ENCODE measurements at regions not wholly inside any gene's neighbourhood (a gene's known extent, or its start where the extent isn't known, plus 50 kb on each side); places are given as distances from the start of the nearest gene placed in this dataset.
"Not testable (repeated sequence)": the region's sequence is repeated elsewhere in the genome, so short reads cannot be mapped to it uniquely, and the experiment has no call there.

GRCh38 chr5:39526914-39527477 lies 102.2 kb upstream of the DAB2 start:
- FAIRE-seq (no peak), DNase-seq (ENCODE audit: low spot score) (no peak)

- DNase-seq (ENCODE audit: low spot score); FAIRE-seq: not testable (repeated sequence)
Observed at GRCh38 chr5:39525781-39526180, 101.0 kb upstream of the DAB2 start.

DNA sequence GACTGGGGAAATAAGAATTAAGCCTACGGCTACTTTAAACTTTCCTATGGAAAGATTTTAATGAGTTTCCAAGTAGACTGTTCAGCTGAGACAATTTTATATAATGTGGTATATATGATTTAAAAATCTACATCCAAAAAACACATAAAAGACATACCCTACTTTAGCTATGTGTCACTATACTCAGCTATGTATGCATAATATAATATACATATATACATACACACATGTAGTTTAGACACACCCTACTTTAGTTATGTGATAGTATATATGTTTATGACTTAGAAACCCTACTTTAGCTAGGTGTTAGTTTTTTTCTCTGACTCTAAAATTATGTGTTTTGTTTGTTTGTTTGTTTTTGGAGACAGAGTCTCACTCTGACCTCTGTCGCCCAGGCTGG lies 100.5 kb upstream of the DAB2 start:
- DNase-seq (ENCODE audit: low spot score) (no peak), FAIRE-seq (peak; percentile 38)

GRCh38 chr5:39523821-39524220 lies 99.0 kb upstream of the DAB2 start:
- FAIRE-seq (peak; percentile 71), DNase-seq (ENCODE audit: low spot score) (peak; percentile 44)

- DNase-seq (ENCODE audit: low spot score) (no peak), FAIRE-seq (no peak)
Observed at GRCh38 chr5:39521940-39522590, 97.3 kb upstream of the DAB2 start.

DNA sequence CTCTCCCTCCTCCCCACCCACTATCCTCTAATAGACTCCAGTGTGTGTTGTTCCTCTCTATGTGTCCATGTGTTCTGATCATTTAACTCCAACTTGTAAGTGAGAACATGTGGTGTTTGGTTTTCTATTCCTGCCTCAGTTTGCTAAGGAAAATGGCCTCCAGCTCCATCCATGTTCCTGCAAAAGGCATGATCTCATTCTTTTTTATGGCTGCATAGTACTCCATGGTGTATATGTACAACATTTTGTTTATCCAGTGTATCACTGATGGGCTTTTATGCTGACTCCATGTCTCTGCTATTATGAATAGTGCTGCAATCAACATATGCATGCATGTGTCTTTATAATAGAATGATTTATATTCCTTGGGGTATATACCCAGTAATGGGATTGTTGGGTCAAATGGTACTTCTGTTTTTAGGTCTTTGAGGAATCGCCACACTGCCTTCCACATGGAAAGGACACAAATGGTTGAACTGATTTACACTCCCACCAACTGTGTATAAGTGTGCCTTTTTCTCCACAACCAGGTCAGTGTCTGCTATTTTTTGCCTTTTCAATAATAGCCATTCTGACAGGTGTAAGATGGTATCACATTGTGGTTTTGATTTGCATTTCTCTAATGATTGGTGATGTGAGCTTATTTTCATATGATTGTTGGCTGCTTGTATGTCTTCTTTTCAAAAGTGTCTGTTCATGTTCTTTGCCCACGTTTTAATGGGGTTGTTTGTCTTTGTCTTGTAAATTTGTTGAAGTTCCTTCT lies 96.5 kb upstream of the DAB2 start:
- FAIRE-seq (no peak), DNase-seq (ENCODE audit: low spot score) (no peak)

DNA sequence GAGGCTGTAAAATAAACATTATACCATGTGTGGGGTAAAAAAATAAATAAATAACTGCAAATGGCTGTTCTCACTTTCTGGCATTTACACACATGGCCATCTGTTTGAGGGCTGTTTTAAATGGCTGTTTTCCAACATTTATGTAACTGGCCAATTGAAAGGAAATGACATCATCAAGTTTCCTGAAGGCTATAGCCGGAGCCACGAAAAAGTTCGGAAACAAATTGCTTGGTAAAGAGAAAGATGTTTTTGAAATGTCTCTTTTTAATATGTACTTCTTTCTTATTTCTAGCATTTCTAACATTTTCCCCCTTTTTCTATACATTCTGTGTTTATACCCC lies 95.4 kb upstream of the DAB2 start:
- FAIRE-seq (peak; percentile 72), DNase-seq (ENCODE audit: low spot score) (peak; percentile 50)

GRCh38 chr5:39519566-39520231 lies 94.9 kb upstream of the DAB2 start:
- peak; percentile 52 for DNase-seq (ENCODE audit: low spot score)
- FAIRE-seq = no peak

DNA sequence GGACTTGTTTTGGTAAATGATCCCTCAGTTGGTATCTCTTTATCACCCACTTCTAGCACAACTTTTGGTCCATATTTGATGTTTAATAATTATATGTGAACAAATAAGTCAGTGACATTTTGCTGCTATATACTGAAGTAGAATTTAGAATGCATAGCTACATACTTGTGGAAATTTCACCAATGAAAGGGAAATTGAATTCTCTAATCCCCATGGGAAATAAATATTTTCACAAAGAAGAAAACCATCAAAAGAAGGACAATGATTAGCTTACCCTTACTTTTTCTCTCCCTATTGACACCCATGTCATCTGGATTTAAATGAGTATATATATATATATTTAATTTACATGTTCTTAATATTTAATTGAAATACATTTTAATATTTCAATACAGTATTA lies 94.3 kb upstream of the DAB2 start:
- FAIRE-seq (no peak), DNase-seq (ENCODE audit: low spot score) (no peak)

- DNase-seq (ENCODE audit: low spot score) (peak; percentile 55), FAIRE-seq (no peak)
Observed at GRCh38 chr5:39518516-39518915, 93.7 kb upstream of the DAB2 start.

- peak; percentile 99 for DNase-seq (ENCODE audit: low spot score)
- FAIRE-seq = peak; percentile 100
Observed at GRCh38 chr5:39517800-39518199, 93.0 kb upstream of the DAB2 start.

- FAIRE-seq = peak; percentile 20
Observed at GRCh38 chr5:39515881-39516280, 91.1 kb upstream of the DAB2 start.

DNA sequence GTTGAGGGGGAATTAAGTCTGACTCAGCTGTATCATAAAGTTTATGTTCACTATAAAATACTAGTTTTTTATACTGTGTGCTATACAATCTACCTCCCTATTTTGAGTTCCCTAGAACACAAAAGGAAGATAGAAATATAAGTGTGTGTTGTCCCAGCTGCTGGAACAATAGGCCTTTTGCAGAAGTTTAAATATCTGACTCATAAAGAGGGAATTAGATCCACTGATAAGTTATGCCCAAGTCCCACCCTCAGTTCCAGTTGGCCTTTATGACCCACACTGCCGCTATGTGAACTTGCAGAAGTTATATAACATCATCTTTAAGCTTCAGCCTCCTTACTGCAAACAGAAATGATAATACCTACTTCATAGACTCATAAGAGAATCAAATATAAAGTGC lies 88.5 kb upstream of the DAB2 start:
- FAIRE-seq = peak; percentile 94
- peak; percentile 77 for DNase-seq (ENCODE audit: low spot score)

More at GRCh38 chr5:39515881-39516280, 91.1 kb upstream of the DAB2 start:
- no peak for DNase-seq (ENCODE audit: low spot score)

- DNase-seq (ENCODE audit: low spot score) = no peak
- no peak for FAIRE-seq
Observed at GRCh38 chr5:39506211-39506610, 81.4 kb upstream of the DAB2 start.

DNA sequence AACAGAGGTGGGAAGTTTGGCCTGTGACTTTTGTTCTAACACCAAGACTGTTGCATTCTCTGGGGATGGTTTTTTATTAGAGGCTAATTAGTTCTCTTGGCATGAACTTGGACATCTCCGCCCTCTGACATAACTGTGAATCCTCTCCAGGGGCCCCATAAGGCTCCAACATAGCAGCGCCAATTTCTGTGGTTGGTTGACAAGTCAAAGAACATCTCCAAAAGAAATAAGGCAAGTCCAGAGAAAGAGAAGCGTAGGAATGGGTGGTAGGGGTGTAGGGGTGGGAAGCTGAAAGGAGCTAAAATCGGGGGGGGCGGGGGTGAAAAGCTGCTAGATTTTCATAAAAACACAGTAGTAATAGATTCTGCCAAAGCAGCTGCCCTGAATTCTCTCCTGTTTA lies 81.0 kb upstream of the DAB2 start:
- no peak for FAIRE-seq
- DNase-seq (ENCODE audit: low spot score) = no peak

- FAIRE-seq = no peak
Observed at GRCh38 chr5:39505363-39505762, 80.6 kb upstream of the DAB2 start.

GRCh38 chr5:39503155-39503554 lies 78.4 kb upstream of the DAB2 start:
- DNase-seq (ENCODE audit: low spot score) (no peak), FAIRE-seq (no peak)

More at GRCh38 chr5:39505363-39505762, 80.6 kb upstream of the DAB2 start:
- no peak for DNase-seq (ENCODE audit: low spot score)

- DNase-seq (ENCODE audit: low spot score) (no peak), FAIRE-seq (no peak)
Observed at GRCh38 chr5:39502704-39503103, 77.9 kb upstream of the DAB2 start.

GRCh38 chr5:39501397-39501796 lies 76.6 kb upstream of the DAB2 start:
- FAIRE-seq = peak; percentile 97
- DNase-seq (ENCODE audit: low spot score) = peak; percentile 88

DNA sequence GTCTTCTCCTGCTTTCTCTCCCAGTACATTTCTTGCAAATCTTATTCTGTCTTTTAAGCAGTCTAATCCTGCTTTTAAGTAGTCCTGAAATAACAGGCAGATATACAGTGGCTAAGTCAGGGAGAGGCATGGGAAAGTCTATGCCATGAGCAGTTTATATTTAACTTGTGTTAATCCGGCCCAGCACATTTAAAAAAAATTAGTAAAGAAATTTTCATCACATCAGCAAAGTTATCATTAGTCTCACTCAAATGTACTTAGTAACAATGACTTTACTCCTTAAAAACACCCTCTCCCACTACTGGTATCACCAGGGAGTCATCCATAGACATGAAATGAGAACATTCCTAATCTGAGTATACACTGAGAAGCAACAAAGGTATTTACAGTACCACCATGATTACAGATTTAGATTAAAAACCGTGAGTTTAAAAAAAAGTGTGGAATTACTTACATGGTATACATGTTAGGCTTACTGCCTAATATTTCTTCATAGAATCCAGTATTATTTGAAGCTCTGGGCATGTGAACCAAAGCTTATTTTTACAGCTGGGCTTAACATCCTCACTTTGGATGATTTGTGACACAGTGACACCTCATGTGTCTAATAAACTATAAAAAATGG lies 75.9 kb upstream of the DAB2 start:
- FAIRE-seq (no peak), DNase-seq (ENCODE audit: low spot score) (peak; percentile 54)

DNA sequence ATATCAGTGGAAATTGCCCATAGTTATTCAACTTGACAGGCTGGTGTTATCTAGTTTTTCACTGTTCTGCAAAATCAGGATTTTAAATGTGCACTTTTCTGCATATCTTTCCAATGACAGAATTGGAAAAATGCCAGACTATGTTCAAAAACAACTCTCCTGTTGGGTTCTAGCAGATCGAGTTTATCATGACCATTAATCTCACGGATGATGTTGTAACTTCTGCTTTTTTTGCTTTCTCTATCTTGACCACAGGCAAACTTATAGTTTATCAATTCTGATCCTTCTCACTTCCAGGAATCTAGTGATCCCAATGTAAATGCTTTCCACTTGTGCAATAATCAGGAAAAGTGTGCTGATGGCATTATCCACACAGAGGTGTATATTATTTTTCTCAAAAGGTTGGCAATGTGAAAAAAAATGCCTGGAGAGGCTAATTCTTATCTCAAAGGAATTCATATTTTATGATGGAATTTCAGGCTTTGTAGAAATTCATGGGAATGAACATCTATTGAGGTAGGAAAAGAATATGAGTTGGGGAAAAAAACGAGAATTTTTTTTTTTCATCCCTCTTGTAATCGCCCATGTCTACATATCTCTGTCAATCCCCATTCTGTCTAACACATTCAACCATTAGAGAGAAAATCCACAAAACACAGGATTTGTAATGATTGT lies 73.6 kb upstream of the DAB2 start:
- DNase-seq (ENCODE audit: low spot score) (no peak), FAIRE-seq (peak; percentile 53)

Data from RCC 7860 (cell line).